ENCODE measurements at regions not wholly inside any gene's neighbourhood (a gene's known extent, or its start where the extent isn't known, plus 50 kb on each side); places are given as distances from the start of the nearest gene placed in this dataset.
A peak's percentile ranks its signal among the peaks of the same experiment; 100 is the strongest.

GRCh38 chr18:22545066-22545760, 127.5 kb upstream of the CTAGE1 start:
- no peak for DNase-seq

GRCh38 chr18:22546905-22547570, 129.3 kb upstream of the CTAGE1 start:
- DNase-seq, result no peak

DNA sequence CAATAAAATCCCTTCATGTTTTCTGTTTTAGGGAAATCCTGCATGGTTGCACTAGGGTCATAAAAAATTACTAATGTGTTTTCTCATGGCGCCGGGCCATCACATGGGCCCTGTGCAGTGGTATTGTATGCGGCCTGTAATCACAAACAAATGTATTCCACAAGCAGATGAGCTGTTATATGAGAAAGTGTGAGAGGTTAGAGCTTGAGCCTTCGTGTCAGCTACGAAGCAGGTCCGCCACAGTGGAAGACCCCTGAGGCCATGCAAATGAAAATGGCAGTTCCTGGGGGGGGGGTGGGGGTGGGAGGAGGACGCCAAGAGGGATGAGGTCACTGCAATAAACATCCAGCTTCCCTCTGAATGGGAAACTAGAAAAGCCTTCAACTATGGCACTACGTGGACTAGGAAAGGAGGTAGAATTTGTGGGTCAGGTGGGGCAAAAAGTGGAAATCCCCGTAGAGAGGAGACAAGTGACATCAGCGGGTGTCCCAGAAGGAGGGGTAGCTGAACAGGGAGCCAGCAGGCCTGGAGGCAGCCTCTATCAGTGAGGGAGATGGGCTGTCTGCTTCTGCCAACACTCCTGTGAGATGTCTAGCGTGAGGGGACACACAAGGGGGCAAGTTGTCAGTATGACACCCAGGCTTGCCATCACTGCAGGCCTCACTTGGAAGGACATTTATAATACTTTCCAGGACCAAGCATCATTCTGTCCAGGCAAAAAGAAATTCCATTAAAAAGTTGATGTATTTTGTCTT, 130.3 kb upstream of the CTAGE1 start:
- DNase-seq, result no peak

- no peak for DNase-seq
Observed at GRCh38 chr18:22549260-22549937, 131.7 kb upstream of the CTAGE1 start.

DNA sequence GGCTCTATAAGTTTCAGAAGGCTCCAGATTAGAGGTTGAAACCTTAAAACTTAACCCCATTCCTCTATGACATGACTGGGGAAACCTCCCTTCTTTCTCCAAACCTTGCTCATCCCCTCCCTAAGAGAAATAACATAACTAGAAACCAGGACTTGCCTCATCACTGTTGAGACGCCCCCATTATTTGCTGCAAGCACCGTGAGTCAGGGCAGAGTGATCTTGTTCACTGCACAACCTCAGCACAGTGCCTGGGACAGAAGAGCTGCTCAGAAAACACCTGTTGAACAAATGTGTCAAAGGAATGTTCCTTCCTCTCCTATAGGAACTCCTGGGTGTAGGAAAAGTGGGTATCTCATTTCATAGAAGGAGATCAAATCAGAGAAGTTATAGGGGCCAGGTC, 132.7 kb upstream of the CTAGE1 start:
- no peak for DNase-seq

DNA sequence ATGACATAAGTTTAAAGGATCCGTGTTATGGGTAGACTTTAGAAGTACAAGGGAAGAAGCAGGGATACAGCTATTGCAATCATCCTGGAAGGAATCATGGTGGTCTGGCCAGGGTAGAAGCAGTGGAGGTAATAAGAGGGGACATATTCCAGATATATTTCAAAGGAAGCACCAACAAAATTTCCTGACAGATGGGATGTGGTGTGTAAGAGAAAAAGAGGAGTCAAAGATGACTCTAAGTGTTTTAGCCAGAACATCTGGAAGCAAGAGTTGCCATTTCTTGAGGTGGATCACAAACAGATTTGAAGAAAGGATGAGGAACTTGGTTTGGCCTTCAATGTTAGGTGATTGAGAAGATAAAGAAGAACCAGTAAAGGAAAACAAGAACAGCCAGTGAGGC, 133.1 kb upstream of the CTAGE1 start:
- no peak for DNase-seq

DNA sequence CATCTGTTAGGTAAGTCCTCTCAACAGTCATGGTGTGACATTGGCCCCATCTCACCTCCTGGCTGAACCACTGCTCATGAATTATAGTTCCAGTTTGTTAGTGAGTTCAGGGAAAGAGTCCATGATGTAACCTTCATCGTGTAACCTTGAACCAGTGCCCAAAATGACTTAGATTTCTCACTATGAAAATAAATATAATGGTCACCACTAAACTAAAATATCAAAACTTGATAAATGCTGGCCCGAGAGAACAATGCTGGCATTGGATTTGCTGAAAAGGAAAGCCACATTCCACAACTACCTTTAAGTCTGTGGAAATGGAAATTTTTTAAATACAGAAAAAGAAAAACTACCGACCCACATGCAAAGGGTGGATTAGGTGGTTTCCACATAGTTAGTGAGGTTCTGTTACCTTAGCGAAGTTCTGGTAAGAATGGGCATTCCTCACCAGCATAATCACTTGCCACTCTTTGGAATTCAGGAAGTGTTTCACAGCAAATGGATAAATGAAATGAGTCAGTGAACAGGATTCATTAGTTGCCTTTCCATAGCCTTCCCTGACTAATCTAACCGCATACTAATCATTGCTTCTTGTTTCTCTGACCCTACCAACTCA, 133.9 kb upstream of the CTAGE1 start:
- DNase-seq, result no peak

GRCh38 chr18:22552254-22552653, 134.5 kb upstream of the CTAGE1 start:
- DNase-seq, result no peak

DNA sequence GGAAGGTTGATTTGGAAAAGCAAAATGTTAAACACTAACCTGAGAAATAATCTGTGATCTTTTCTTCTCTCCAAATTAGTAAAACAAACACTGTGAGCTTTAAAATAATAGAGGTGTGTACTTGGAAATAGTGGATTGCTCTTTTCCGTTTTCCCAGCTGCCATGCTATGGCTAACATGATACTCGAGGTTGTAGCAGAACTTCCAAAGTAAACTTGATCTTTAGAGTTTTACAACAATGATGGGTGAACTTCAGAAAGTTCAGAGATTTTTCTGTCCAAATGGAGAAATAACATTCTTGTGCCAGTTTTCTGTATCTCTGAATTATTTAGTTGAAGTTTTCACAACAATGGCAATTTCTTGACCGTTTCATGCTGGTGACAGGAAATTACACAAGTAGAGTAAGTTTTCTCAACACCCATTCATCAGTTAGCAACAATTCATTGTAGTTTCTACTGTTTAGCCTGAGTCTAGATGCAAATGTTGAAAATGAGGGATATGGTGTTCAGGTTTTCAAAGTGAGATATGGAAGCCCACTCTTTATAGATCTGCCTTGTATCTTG, 135.3 kb upstream of the CTAGE1 start:
- no peak for DNase-seq

GRCh38 chr18:22556222-22557167, 138.8 kb upstream of the CTAGE1 start:
- no peak for DNase-seq

DNA sequence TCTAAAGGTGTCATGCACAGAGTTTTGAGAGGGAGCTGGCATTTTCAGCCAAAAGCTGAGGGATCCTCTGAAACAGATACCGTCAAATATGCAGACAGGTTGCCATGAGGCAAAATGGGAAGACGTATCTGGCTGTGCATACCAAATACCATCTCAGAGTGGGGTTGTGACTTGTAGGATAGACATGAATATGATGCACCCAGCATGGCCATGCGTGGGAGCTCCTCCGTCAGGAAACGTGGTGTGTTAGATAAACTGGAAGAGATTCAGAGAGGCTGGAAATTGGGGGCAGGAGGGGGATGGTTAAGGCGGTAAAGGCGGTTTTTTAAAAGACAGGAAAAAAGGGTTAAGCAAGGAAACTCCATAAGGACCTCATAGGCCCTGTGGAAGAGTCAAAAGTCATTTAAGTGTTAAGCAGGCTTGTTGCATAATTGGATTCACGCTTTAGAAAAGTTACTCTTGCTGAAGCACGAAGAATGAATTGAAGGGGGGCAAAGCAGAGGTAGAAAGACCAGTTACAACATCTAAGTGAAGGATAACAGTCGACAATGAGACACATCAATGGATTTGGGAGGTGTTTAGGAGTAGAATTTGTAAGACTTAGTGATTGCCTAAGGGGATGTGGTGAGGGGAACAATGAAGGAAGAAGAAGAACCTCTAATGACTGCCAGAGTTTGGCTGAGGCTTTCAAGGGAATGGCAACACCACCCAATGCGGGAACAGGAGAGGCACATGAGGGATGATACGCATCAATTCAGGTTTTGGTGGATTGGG, 139.6 kb upstream of the CTAGE1 start:
- DNase-seq, result no peak

- no peak for DNase-seq
Observed at GRCh38 chr18:22558945-22559385, 141.2 kb upstream of the CTAGE1 start.

DNA sequence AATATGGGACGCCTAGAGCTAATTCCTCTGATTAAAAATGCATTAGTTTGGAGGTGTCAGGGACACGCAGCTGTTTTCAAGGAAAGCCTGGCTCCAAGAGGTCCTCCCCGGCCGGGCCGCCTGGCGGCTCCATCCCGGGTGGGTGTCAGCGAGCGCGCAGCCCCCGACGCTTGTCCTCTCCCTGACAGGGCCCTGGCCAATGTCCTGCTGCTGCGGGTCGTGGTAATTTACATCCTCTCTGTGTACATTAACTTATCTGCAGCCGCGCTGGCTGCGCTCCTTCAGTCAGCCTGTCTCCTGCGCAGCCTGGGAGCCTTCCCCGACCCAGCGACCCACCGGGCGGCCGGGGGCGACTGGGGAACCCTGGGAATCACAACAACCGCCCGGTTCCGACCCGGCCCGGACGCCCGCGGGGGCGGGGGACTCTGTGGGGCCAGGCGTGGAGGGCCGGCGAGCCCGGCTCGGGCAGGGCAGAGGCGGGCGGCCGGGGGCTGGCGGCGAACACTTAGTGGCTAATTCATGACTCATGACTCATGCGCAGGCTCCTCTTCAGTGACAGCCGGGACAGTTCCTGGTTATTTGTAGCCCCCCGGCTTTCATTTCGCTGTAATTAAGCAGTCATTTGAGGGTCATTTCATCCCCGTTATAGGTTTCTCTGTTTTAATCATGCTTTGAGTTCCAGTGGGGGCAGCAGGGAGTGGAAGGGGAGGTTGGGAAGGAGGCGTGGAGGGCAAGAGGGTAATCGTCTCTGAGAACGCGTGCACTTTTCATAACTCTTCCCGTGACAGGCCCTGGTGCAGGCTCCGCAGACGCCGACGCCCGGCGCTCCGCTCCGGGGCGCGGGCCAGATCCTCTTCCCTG, 141.9 kb upstream of the CTAGE1 start:
- DNase-seq, result peak; percentile 8

DNA sequence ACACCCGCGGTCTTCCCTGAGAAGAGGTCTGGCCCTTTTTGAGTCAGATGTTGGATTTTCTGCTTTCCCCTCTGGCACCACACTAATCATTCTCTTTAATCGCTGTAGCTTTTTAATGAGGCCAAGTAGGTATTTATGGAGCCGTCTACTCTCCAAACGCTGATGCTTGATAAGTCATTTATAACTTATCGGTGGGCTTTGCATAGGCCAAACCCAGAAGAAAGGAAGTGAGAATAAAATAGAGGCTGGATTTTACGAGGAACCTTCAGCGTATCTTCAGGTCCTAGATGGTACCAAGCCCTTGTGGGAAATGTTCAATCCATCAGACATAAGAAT, 142.5 kb upstream of the CTAGE1 start:
- no peak for DNase-seq

DNA sequence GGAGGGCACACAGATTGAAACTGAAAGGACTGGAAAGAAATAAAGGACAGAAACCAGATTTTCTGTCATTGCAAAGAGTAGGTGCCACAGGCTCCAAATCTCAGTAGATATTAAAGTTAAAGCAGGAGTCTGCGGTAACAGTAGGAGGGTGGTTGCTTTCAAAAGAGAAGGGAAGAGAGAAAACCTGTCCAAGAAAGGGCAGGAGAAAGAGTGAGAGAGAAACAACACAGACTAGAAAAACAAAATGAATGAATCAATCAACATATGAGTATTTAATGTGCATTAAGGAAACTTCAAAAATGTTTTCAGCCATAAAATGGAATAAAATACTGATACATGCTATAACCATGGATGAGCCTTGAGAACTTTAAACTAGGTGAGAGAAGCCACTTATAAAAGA, 143.1 kb upstream of the CTAGE1 start:
- no peak for DNase-seq

GRCh38 chr18:22563164-22563583, 145.5 kb upstream of the CTAGE1 start:
- DNase-seq, result peak; percentile 38

DNA sequence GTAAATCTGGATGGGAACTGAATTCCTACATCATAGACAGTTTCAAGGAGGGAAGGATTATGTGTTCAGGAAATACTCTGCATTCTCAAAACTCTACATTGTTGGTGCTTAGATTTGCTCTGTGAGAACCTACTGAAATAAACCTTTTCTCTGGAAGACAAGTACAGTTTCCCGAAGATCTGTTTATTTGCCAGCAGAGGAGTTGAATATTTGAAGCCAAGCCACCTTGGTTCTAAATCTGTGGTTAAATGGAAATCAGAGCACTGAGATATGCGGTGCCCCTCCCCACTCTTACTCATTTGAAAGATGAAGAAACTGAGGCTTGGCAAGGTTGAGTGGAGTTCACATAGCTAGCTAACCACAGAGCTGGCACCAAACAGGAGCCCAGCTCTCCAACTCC, 146.3 kb upstream of the CTAGE1 start:
- no peak for DNase-seq

DNA sequence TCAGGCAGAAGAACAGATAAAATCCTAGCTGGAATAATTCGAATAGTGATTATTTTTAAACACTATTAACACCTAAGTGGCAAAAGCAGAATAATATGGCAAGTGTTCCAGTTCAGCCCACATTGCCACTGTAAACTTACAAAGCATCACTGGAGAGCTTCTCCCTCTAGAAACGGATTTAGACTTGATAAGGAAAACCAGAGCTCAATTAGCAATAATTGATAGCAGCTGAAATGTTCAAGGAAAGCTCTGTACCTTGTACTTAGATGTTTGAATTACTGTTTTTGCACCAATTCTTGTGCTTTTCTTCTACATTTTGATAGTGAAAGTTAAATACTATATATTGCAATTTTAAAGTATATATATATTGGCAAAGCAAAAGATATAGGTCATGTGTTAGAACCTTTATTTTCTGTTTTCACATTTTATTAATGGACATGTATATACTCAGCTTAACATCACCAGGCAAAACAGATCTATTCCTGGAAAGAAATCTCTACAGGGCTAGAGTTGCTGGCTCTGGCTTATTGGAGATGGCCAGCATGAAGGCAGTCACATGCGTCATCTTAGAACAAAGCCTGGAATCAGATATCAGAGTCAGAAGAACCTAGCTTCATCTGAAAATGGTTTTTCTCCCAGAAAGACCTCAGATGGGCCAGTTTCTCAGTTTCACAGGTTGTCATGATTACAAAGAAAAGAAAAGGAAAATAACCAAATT, 149.1 kb upstream of the CTAGE1 start:
- DNase-seq, result no peak

DNA sequence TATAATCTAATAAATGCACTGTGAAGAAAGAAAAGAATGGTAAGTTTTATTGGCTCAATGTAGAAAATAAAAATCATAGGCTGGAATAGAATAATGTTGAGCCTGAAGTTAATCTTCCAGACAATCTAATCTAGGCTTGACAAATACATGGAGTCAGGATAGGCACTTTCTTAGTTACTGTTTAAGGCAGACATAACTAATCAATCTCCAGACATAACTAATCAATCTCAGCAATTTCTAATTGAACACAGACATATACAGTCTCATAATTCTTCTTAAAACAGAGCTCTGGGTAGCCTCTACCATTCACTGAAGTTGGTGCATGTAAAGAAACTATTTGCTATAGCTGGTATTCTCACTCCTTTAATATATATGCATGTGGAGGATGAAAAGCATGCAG, 150.1 kb upstream of the CTAGE1 start:
- no peak for DNase-seq

Measured in NCI-H748 treated with DMSO at 0.1 percent for 48 hours (cell line).